UCSD-AML1 (cell line): ENCODE measurements at regions not wholly inside any gene's neighbourhood (a gene's known extent, or its start where the extent isn't known, plus 50 kb on each side); places are given as distances from the start of the nearest gene placed in this dataset.
"Not testable (repeated sequence)": the region's sequence is repeated elsewhere in the genome, so short reads cannot be mapped to it uniquely, and the experiment has no call there.

Experiments
- DNase-seq: peaks from one replicate; lab custom pipeline; 2025; ENCODE audit not compliant: unreplicated experiment; lab: John Stamatoyannopoulos, UW

GRCh38 chr10:45564303-45564959 is 108.1 kb downstream of the ZFAND4 start:
- DNase-seq = no peak

GRCh38 chr10:45561952-45562351 is 110.6 kb downstream of the ZFAND4 start:
- no peak for DNase-seq

- DNase-seq = no peak
Observed at GRCh38 chr10:45560262-45560661, 112.3 kb downstream of the ZFAND4 start.

GRCh38 chr10:45558425-45558824 is 114.1 kb downstream of the ZFAND4 start:
- DNase-seq = no peak

GRCh38 chr10:45557275-45557905 is 115.2 kb downstream of the ZFAND4 start:
- DNase-seq = peak; percentile 61

- no peak for DNase-seq
Observed at GRCh38 chr10:45555795-45556194, 116.8 kb downstream of the ZFAND4 start.

- not testable (repeated sequence) for DNase-seq
Observed at GRCh38 chr10:45555332-45555731, 117.2 kb downstream of the ZFAND4 start.

GRCh38 chr10:45553613-45554012 is 119.0 kb downstream of the ZFAND4 start:
- DNase-seq = no peak

GRCh38 chr10:45553155-45553554 is 119.4 kb downstream of the ZFAND4 start:
- no peak for DNase-seq

GRCh38 chr10:45552476-45552875 is 120.1 kb downstream of the ZFAND4 start:
- no peak for DNase-seq

GRCh38 chr10:45550903-45551786 is 121.4 kb downstream of the ZFAND4 start:
- no peak for DNase-seq

- DNase-seq = no peak
Observed at GRCh38 chr10:45548068-45548467, 124.5 kb downstream of the ZFAND4 start.

- no peak for DNase-seq
Observed at GRCh38 chr10:45547207-45547606, 125.4 kb downstream of the ZFAND4 start.

- no peak for DNase-seq
Observed at GRCh38 chr10:45545150-45545549, 127.4 kb downstream of the ZFAND4 start.

GRCh38 chr10:45544191-45544590 is 128.4 kb downstream of the ZFAND4 start:
- DNase-seq = no peak

GRCh38 chr10:45541032-45541431 is 131.5 kb downstream of the ZFAND4 start:
- DNase-seq = not testable (repeated sequence)

GRCh38 chr10:45540589-45540988 is 132.0 kb downstream of the ZFAND4 start:
- DNase-seq = not testable (repeated sequence)

- not testable (repeated sequence) for DNase-seq
Observed at GRCh38 chr10:45539569-45539968, 133.0 kb downstream of the ZFAND4 start.

GRCh38 chr10:45534572-45534971 is 138.0 kb downstream of the ZFAND4 start:
- DNase-seq = no peak

- no peak for DNase-seq
Observed at GRCh38 chr10:45532480-45532879, 140.1 kb downstream of the ZFAND4 start.

- DNase-seq = no peak
Observed at GRCh38 chr10:45526309-45526905, 146.2 kb downstream of the ZFAND4 start.
